Right lobe of liver (tissue), 4 donors: ENCODE measurements at regions not wholly inside any gene's neighbourhood (a gene's known extent, or its start where the extent isn't known, plus 50 kb on each side); places are given as distances from the start of the nearest gene placed in this dataset.

Experiments used
- CTCF ChIP-seq, 4 donors: fragments of 200-600 bp in 3 of 4; fragments of 450-650 bp in 1 of 4; IDR thresholded peaks; one replicate each; pipeline versions ENCODE4 v1.5.1 to v1.8.0; 2016 to 2022; ENCODE audit warnings: antibody characterized with exemption in 4 of 4, mild to moderate bottlenecking in 2 of 4
- POLR2A ChIP-seq: fragments of 450-650 bp; IDR thresholded peaks from one replicate; pipeline ENCODE4 v1.6.1; 2017; ENCODE audit warnings: antibody characterized with exemption, mild to moderate bottlenecking
- donor health status: DM: no; HTN: no; CAD: no.
- donor health status: DM: no; HTN: no; CAD: no.
- donor health status: DM: no; HTN: yes; CAD: no.

GRCh38 chrX:94908648-94909047 is 1234.6 kb downstream of the FAM133A start:
- no peak for TF ChIP-seq CTCF (IDR thresholded peaks at IDR 0.05)
- no peak for TF ChIP-seq POLR2A
